ENCODE measurements at regions not wholly inside any gene's neighbourhood (a gene's known extent, or its start where the extent isn't known, plus 50 kb on each side); places are given as distances from the start of the nearest gene placed in this dataset.

DNA sequence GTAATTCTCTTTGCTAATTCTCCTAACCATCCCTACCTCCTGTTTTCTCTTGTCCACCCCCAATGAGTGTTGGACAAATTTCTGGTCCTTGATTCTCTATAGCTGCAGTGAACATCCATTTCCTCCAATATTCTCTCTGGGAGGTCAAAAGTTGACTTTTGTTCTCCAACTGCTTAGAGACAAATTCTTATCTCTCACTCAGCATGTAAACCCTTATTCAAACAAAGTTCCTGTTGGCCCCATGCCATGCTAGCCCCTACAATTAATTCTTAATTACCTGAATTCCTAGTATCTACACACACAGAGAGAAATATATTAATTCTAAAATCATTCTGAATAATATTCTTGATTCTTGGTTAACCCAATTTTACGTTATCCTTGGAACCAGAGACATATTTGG, 472.9 kb upstream of the ACTBL2 start:
- intact Hi-C loops (cut with micrococcal nuclease): no loop called here
- H3K4me1 ChIP-seq (ENCODE audit: control insufficient read depth in 2 of 2, insufficient read depth in 2 of 2, low read length in 2 of 2): no peaks in the 10 kb centered on the region
- no peak for DNase-seq
- H2AFZ ChIP-seq (ENCODE audit: insufficient read depth, low read depth, low read length, poor library complexity, severe bottlenecking): no peak overlapping the region
- no peak overlapping the region for H3K4me2 ChIP-seq (replicated peaks; ENCODE audit: low read depth, low read length, poor library complexity, severe bottlenecking)
- no peak overlapping the region for H3K27ac ChIP-seq (ENCODE audit: low read length in 2 of 2)
- no peak for ATAC-seq (ENCODE audit: low read depth)
- H3K27me3 Mint-ChIP-seq: peaks cover 9% of the 10 kb centered on the region
- H3K79me2 ChIP-seq (ENCODE audit: control insufficient read depth, insufficient read depth, low read length): no peaks in the 10 kb centered on the region
- no peak overlapping the region for H3K4me3 Mint-ChIP-seq
- no peak overlapping the region for H3K4me3 ChIP-seq (ENCODE audit: control extremely low read depth in 1 of 5, extremely low read depth in 1 of 5, insufficient read depth in 1 of 5, low read depth in 2 of 5, low read length in 4 of 5)
- H3K9me3 ChIP-seq (ENCODE audit: control extremely low read depth in 1 of 3, control insufficient read depth in 2 of 3, insufficient read depth in 1 of 3, low read length in 2 of 3): no peaks in the 10 kb centered on the region
- H3K36me3 ChIP-seq (replicated peaks in 1 of 2; ENCODE audit: control extremely low read depth in 1 of 2, control insufficient read depth in 1 of 2, extremely low read depth in 1 of 2, insufficient read depth in 2 of 2, low read length in 1 of 2): no peaks in the 10 kb centered on the region
- no peak overlapping the region for H3K27ac Mint-ChIP-seq
- H3K4me1 Mint-ChIP-seq: no peaks in the 10 kb centered on the region
- H3K27me3 ChIP-seq (replicated peaks in 1 of 4; ENCODE audit: control extremely low read depth in 1 of 4, control insufficient read depth in 3 of 4, insufficient read depth in 4 of 4, low read length in 3 of 4): no peaks in the 10 kb centered on the region
- no peaks in the 10 kb centered on the region for H4K20me1 ChIP-seq (ENCODE audit: control insufficient read depth, insufficient read depth, low read length, poor library complexity, severe bottlenecking)
- H3K9me3 Mint-ChIP-seq (ENCODE audit: insufficient read depth): no peaks in the 10 kb centered on the region
- no peak for TF ChIP-seq EZH2 (IDR thresholded peaks at IDR 0.05; ENCODE audit: borderline replicate concordance, insufficient read depth, low read depth, low read length, poor library complexity, severe bottlenecking)
- TF ChIP-seq, protein P1, sequence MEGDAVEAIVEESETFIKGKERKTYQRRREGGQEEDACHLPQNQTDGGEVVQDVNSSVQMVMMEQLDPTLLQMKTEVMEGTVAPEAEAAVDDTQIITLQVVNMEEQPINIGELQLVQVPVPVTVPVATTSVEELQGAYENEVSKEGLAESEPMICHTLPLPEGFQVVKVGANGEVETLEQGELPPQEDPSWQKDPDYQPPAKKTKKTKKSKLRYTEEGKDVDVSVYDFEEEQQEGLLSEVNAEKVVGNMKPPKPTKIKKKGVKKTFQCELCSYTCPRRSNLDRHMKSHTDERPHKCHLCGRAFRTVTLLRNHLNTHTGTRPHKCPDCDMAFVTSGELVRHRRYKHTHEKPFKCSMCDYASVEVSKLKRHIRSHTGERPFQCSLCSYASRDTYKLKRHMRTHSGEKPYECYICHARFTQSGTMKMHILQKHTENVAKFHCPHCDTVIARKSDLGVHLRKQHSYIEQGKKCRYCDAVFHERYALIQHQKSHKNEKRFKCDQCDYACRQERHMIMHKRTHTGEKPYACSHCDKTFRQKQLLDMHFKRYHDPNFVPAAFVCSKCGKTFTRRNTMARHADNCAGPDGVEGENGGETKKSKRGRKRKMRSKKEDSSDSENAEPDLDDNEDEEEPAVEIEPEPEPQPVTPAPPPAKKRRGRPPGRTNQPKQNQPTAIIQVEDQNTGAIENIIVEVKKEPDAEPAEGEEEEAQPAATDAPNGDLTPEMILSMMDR (IDR thresholded peaks at IDR 0.05): no peak
- ChIA-PET CTCF (no interaction called here), POLR2A (no interaction called here)
- H3K9ac ChIP-seq (ENCODE audit: low read length): no peak overlapping the region
- no CpG with 5 or more reads among the region's 1 CpG for whole genome bisulfite sequencing (ENCODE audit: insufficient coverage)

DNA sequence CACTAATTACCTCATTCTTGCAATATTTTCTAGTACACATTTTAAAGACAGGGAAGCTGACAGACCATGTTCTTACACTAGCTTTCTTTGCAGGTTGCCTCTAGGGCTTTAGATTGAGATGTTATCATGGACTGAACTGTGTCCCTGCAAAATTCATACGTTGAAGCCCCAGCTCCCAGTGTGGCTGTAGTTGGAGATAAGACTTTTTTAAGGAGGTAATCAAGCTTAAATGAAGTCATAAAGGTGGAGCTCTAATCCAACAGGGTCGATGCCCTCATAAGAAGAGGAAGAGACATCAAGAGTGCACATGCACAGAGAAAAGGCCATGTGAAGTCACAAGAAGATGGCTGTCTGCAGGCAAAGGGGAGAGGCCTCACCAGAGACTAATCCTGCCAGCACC, 471.2 kb upstream of the ACTBL2 start:
- ChIA-PET CTCF (no interaction called here), POLR2A (no interaction called here)
- no peaks in the 10 kb centered on the region for H3K4me1 ChIP-seq (ENCODE audit: control insufficient read depth in 2 of 2, insufficient read depth in 2 of 2, low read length in 2 of 2)
- Mint-ChIP-seq H3K4me1 (no peaks in the 10 kb centered on the region), H3K9me3 (ENCODE audit: insufficient read depth) (no peaks in the 10 kb centered on the region), H3K27ac (no peak overlapping the region), H3K4me3 (no peak overlapping the region), H3K27me3 (peaks cover 9% of the 10 kb centered on the region)
- H3K27ac ChIP-seq (ENCODE audit: low read length in 2 of 2): no peak overlapping the region
- intact Hi-C loops (cut with micrococcal nuclease): no loop called here
- TF ChIP-seq, protein P1 (IDR thresholded peaks at IDR 0.05): no peak
- TF ChIP-seq EZH2 (IDR thresholded peaks at IDR 0.05; ENCODE audit: borderline replicate concordance, insufficient read depth, low read depth, low read length, poor library complexity, severe bottlenecking): no peak
- no peaks in the 10 kb centered on the region for H3K27me3 ChIP-seq (replicated peaks in 1 of 4; ENCODE audit: control extremely low read depth in 1 of 4, control insufficient read depth in 3 of 4, insufficient read depth in 4 of 4, low read length in 3 of 4)
- no peak for DNase-seq
- no peaks in the 10 kb centered on the region for H3K79me2 ChIP-seq (ENCODE audit: control insufficient read depth, insufficient read depth, low read length)
- 25% methylated on average over 2 of the region's 2 CpGs for WGBS (ENCODE audit: insufficient coverage)
- no peak overlapping the region for H3K9ac ChIP-seq (ENCODE audit: low read length)
- H3K4me3 ChIP-seq (ENCODE audit: control extremely low read depth in 1 of 5, extremely low read depth in 1 of 5, insufficient read depth in 1 of 5, low read depth in 2 of 5, low read length in 4 of 5): no peak overlapping the region
- no peaks in the 10 kb centered on the region for H4K20me1 ChIP-seq (ENCODE audit: control insufficient read depth, insufficient read depth, low read length, poor library complexity, severe bottlenecking)
- ATAC-seq (ENCODE audit: low read depth): no peak
- no peaks in the 10 kb centered on the region for H3K9me3 ChIP-seq (ENCODE audit: control extremely low read depth in 1 of 3, control insufficient read depth in 2 of 3, insufficient read depth in 1 of 3, low read length in 2 of 3)
- no peak overlapping the region for H3K4me2 ChIP-seq (replicated peaks; ENCODE audit: low read depth, low read length, poor library complexity, severe bottlenecking)
- H3K36me3 ChIP-seq (replicated peaks in 1 of 2; ENCODE audit: control extremely low read depth in 1 of 2, control insufficient read depth in 1 of 2, extremely low read depth in 1 of 2, insufficient read depth in 2 of 2, low read length in 1 of 2): no peaks in the 10 kb centered on the region
- H2AFZ ChIP-seq (ENCODE audit: insufficient read depth, low read depth, low read length, poor library complexity, severe bottlenecking): no peak overlapping the region
